ENCODE measurements at regions not wholly inside any gene's neighbourhood (a gene's known extent, or its start where the extent isn't known, plus 50 kb on each side); places are given as distances from the start of the nearest gene placed in this dataset.
A peak's percentile ranks its signal among the peaks of the same experiment; 100 is the strongest.

DNA sequence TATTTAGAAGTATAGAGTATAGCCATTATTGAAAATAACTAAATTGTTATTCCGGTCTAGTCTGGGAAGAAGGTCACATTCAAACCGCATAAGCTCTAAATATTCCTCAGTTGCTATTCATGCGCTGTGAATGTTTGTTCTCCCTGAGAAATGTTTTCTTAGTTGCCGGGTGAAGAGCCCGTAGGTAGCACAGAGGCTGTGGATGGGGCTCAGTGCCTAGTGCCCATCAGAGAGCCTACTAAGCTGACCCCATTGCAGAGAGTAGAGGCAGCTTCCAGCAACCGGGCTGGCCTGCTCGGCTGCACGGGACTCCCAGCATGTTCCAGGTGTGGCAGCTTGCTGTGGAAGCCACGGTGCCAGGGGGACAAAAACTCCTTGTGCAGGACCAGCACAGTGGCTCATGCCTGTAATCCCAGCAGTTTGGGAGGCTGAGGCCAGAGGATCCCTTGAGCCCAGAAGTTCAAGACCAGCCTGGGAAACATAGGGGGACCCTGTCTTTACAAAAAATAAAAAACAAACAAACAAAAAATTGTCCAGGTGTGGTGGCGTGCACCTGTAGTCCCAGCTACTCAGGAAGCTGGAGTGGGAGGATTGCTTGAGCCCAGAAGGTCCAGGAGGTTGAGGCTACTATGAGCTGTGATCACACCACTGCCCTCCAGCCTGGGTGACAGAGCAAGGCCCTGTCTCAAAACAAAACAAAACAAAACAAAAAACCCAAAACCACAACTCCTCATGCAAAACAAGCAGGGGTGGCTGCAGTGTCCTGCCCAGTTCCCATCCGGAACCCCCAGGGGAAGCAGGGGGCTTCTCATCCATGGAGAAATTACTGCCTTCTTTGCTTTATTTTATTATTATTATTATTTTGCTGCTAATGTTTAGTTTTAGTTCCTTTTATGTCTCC is 82.5 kb downstream of the KCTD15 start (continued):
- TF ChIP-seq, protein P1, sequence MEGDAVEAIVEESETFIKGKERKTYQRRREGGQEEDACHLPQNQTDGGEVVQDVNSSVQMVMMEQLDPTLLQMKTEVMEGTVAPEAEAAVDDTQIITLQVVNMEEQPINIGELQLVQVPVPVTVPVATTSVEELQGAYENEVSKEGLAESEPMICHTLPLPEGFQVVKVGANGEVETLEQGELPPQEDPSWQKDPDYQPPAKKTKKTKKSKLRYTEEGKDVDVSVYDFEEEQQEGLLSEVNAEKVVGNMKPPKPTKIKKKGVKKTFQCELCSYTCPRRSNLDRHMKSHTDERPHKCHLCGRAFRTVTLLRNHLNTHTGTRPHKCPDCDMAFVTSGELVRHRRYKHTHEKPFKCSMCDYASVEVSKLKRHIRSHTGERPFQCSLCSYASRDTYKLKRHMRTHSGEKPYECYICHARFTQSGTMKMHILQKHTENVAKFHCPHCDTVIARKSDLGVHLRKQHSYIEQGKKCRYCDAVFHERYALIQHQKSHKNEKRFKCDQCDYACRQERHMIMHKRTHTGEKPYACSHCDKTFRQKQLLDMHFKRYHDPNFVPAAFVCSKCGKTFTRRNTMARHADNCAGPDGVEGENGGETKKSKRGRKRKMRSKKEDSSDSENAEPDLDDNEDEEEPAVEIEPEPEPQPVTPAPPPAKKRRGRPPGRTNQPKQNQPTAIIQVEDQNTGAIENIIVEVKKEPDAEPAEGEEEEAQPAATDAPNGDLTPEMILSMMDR (IDR thresholded peaks at IDR 0.05; ENCODE audit: low read depth, low read length, missing input control): no peak

DNA sequence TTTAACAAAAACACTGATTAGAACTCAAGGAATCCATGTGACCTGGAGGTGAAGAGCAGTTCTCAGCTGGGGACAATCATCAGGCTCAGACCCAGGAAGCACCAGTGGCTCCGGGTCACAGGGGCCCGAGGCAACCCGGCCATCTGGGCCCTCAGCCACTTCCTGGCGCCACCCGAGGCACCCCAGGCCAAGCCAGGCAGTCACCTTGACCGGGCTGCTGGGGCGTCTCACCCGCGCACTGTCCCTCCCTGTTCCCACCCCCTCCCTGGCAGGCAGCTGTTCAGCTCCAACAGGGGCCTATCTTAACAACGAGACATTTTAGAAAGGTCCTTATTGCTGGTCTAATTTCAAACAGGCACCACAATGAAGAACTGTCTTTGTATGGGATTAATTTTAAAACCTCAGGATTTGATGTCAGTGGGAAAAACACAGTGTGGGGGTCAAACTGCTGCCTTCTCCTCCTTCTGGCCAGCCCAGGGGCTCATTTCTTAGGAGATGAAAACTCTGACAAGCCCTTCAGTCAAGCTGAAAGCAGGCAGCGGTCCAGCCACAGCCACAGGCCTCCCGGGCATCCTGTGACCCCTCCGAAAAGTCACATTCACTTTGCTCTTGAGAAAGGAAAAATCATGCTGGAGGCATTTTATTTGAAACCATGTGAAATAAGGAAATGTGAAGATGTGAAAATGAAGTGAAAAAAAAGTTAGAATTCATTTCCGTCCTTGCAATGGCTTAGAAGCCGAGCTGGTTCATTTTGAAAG is 83.3 kb downstream of the KCTD15 start:
- Histone ChIP-seq H3K27ac (ENCODE audit: low read depth in 1 of 2, low read length in 2 of 2) (peak overlapping the region; percentile 14 to 19), H3K9ac (ENCODE audit: low read depth in 1 of 2, low read length in 2 of 2) (no peak overlapping the region), H3K4me3 (ENCODE audit: low read depth in 1 of 3, low read length in 3 of 3) (no peak overlapping the region), H3K9me3 (ENCODE audit: control insufficient read depth in 4 of 4, low read length in 3 of 4) (no peaks in the 10 kb centered on the region), H3K27me3 (ENCODE audit: control insufficient read depth in 4 of 4, insufficient read depth in 4 of 4, low read length in 3 of 4) (peaks cover 0 to 4% (median under 1%) of the 10 kb centered on the region in 4 donors), H3K4me1 (ENCODE audit: control insufficient read depth in 4 of 4, insufficient read depth in 4 of 4, low read length in 3 of 4) (peaks cover 5 to 14% (median 9%) of the 10 kb centered on the region in 4 donors), H3K36me3 (ENCODE audit: control insufficient read depth in 4 of 4, insufficient read depth in 3 of 4, low read depth in 1 of 4, low read length in 3 of 4) (no peaks in the 10 kb centered on the region)
- whole genome bisulfite sequencing: 41% methylated on average over 15 of the region's 15 CpGs
- TF ChIP-seq SP1 (IDR thresholded peaks at IDR 0.05) (no peak), NR2F2 (IDR thresholded peaks at IDR 0.05) (peak; percentile 76), HNF4G (IDR thresholded peaks at IDR 0.05) (no peak)
- TF ChIP-seq, protein P2, sequence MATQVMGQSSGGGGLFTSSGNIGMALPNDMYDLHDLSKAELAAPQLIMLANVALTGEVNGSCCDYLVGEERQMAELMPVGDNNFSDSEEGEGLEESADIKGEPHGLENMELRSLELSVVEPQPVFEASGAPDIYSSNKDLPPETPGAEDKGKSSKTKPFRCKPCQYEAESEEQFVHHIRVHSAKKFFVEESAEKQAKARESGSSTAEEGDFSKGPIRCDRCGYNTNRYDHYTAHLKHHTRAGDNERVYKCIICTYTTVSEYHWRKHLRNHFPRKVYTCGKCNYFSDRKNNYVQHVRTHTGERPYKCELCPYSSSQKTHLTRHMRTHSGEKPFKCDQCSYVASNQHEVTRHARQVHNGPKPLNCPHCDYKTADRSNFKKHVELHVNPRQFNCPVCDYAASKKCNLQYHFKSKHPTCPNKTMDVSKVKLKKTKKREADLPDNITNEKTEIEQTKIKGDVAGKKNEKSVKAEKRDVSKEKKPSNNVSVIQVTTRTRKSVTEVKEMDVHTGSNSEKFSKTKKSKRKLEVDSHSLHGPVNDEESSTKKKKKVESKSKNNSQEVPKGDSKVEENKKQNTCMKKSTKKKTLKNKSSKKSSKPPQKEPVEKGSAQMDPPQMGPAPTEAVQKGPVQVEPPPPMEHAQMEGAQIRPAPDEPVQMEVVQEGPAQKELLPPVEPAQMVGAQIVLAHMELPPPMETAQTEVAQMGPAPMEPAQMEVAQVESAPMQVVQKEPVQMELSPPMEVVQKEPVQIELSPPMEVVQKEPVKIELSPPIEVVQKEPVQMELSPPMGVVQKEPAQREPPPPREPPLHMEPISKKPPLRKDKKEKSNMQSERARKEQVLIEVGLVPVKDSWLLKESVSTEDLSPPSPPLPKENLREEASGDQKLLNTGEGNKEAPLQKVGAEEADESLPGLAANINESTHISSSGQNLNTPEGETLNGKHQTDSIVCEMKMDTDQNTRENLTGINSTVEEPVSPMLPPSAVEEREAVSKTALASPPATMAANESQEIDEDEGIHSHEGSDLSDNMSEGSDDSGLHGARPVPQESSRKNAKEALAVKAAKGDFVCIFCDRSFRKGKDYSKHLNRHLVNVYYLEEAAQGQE (IDR thresholded peaks at IDR 0.05): no peak
- no peak for DNase-seq (ENCODE audit: low spot score)

DNA sequence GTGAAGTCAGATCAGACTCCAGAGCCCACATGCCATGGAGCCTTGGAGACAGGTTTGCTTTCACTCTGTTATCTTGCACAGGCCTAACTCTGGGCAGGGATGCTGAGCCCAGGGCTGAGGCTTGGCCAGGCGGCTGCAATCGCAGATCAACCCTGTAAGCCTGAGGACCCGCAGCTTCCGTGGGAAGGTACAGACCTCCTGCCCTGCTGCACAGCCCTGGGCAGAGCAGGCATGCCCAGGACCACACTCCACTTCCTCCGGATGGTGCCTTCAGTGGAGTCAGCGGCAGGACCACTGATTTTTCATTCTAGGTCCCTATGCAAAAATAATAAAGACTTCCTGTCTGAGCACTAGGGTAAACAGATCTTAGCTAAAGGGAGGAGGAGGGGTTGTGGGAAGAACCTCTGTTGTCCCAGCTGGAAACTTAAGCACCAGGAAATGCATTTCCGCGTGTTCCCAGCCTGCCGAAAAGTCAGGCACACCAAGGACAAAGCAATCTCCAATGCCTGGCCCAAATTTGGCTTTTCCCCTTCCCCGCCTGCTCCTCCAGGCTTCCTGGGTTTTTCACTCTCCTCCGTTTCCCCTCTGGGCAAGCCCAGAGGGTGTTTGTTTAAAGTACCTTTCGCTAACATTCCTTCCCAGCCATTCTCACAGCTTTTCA is 87.3 kb downstream of the KCTD15 start:
- DNase-seq (ENCODE audit: low spot score): no peak
- no peaks in the 10 kb centered on the region for H3K36me3 ChIP-seq (ENCODE audit: control insufficient read depth in 4 of 4, insufficient read depth in 3 of 4, low read depth in 1 of 4, low read length in 3 of 4)
- H3K4me1 ChIP-seq (ENCODE audit: control insufficient read depth in 4 of 4, insufficient read depth in 4 of 4, low read length in 3 of 4): peaks cover 0 to 9% (median 6%) of the 10 kb centered on the region in 4 donors
- no peak overlapping the region for H3K9ac ChIP-seq (ENCODE audit: low read depth in 1 of 2, low read length in 2 of 2)
- 7% methylated on average over 12 of the region's 12 CpGs for WGBS
- peak; percentile 49 for TF ChIP-seq SP1 (IDR thresholded peaks at IDR 0.05)
- no peak for TF ChIP-seq FOXA1 (IDR thresholded peaks at IDR 0.05)
- no peak for TF ChIP-seq GABPA (IDR thresholded peaks at IDR 0.05 in 1 of 2, conservative IDR thresholded peaks at IDR 0.05 in 1 of 2)
- peak; percentile 93 for TF ChIP-seq NR2F2 (IDR thresholded peaks at IDR 0.05)
- TF ChIP-seq RAD21 (IDR thresholded peaks at IDR 0.05): no peak
- TF ChIP-seq, protein P3, sequence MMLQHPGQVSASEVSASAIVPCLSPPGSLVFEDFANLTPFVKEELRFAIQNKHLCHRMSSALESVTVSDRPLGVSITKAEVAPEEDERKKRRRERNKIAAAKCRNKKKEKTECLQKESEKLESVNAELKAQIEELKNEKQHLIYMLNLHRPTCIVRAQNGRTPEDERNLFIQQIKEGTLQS (IDR thresholded peaks at IDR 0.05): no peak
- no peak for TF ChIP-seq HNF4G (IDR thresholded peaks at IDR 0.05)
- TF ChIP-seq, protein P4, sequence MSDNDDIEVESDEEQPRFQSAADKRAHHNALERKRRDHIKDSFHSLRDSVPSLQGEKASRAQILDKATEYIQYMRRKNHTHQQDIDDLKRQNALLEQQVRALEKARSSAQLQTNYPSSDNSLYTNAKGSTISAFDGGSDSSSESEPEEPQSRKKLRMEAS (IDR thresholded peaks at IDR 0.05): no peak
- H3K27ac ChIP-seq (ENCODE audit: low read depth in 1 of 2, low read length in 2 of 2): peak overlapping the region; percentile 15 to 25
- H3K4me3 ChIP-seq (ENCODE audit: low read depth in 1 of 3, low read length in 3 of 3): no peak overlapping the region
- peaks cover 0 to 4% (median 0%) of the 10 kb centered on the region in 4 donors for H3K27me3 ChIP-seq (ENCODE audit: control insufficient read depth in 4 of 4, insufficient read depth in 4 of 4, low read length in 3 of 4)
- no peaks in the 10 kb centered on the region for H3K9me3 ChIP-seq (ENCODE audit: control insufficient read depth in 4 of 4, low read length in 3 of 4)

Data from liver (tissue), 8 donors.